Right ventricle myocardium superior (tissue), 1 donor: ENCODE measurements at regions not wholly inside any gene's neighbourhood (a gene's known extent, or its start where the extent isn't known, plus 50 kb on each side); places are given as distances from the start of the nearest gene placed in this dataset.

Source experiments
- ATAC-seq: fragments of 200-7000 bp; cut with Tn5 transposase; one replicate; pipeline ENCODE4 v1.9.1; 2020; ENCODE audit warnings: mild to moderate bottlenecking; ENCODE audit not compliant: poor library complexity
- DNase-seq: peaks from one replicate; pipeline ENCODE4 v3.0.0-alpha.2; 2020
- intact Hi-C: fragments of 100-400 bp; cut with DNase I; formaldehyde crosslinking; loops from one replicate; pipeline ENCODE4 v1.11.2; 2022
- donor health status: DM: no; HTN: yes; CAD: no; lungs with severe emphysema.

GRCh38 chr1:36654586-36654985, 171.9 kb upstream of the CSF3R start:
- intact Hi-C loops: no loop called here
- ATAC-seq: no peak

GRCh38 chr1:36653850-36654249, 171.1 kb upstream of the CSF3R start:
- DNase-seq: peak; percentile 70
- ATAC-seq: peak; percentile 87
- intact Hi-C loops: no loop called here

More at GRCh38 chr1:36654586-36654985, 171.9 kb upstream of the CSF3R start:
- DNase-seq: no peak

DNA sequence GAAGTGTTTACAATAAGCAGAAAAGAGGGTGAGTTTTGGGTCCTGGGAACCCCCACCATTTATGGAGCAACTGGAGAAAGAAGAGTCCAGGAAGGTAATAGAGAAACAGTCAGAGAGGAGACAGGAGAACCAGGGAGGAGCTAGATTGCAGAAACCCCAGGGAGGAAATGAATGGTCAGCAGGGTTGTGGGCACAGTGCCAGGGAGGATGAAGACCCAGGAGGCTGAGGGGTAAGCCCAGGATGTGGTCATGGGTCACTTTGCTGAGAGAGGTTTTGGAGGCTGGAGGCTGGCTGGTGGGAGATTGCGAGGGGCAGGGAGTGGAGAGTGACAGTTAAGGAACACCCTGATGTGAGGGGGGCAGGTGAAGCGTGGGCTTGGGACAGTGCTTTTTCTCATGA, 169.9 kb upstream of the CSF3R start:
- ATAC-seq (no peak), DNase-seq (no peak)
- intact Hi-C loops: no loop called here

DNA sequence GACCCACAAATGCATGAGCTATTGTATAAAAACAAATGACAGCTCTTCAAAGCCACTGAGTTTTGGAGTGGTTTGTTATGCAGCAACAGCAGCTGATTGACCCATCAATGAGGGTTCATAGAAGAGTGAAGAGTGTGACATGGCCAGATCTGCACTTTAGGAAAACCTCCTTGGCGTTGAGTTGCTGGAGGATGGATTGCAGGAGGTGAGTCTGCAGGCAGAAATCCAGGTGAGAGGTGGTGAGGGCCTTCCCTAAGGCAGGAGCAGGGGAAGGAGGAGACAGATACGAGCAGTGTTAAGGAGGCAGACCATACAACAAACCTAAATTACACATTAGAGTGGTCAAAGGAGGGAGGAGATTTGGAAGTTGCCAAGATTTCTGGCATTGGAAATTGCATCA, 169.3 kb upstream of the CSF3R start:
- intact Hi-C loops: no loop called here
- no peak for DNase-seq
- no peak for ATAC-seq

GRCh38 chr1:36651176-36651910, 168.6 kb upstream of the CSF3R start:
- DNase-seq: no peak
- ATAC-seq: no peak

DNA sequence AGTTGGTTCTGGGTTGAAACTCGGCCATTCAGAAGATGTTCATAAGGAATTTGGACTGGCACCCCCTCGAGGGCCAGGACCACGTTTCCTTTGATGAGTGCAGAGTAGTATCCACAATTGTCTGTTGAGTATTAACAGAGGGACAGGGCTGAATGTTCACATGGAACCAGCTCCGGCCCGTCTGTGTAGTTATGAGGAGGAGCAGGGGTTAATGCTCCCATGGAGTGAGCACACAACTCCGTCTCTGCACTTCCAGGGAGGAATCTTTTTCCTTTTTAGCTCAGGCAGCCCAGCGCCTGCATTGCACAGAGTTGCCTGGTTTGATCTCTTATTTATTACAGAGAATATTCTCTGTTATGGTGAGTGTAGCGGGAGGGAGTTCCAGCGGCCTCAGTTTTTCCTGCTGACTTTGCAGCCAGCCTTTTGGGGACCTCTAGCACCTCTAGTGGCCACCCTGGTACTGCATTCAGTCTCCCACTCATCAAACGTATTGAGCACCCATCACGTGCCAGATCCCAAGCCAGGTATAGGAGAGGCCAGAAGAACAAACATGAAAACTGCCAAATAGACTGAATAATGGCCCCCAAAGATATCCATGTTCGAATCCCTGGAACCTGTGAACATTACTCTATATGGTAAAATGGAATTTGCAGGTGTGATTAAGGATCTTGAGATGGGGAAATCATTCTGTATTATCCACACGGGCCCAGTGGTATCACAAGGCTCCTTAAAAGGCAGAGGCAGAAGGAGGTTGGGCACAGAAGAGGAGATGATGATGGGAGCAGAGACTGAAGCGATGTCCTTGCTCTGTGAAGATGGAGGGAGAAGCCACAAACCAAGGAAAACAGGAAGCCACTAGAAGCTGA, 167.7 kb upstream of the CSF3R start:
- DNase-seq: peak; percentile 64
- intact Hi-C loops: no loop called here
- peak; percentile 48 for ATAC-seq

More at GRCh38 chr1:36651176-36651910, 168.6 kb upstream of the CSF3R start:
- intact Hi-C loops: no loop called here

GRCh38 chr1:36645867-36646266, 163.2 kb upstream of the CSF3R start:
- intact Hi-C loops: no loop called here
- DNase-seq: no peak
- ATAC-seq: no peak

DNA sequence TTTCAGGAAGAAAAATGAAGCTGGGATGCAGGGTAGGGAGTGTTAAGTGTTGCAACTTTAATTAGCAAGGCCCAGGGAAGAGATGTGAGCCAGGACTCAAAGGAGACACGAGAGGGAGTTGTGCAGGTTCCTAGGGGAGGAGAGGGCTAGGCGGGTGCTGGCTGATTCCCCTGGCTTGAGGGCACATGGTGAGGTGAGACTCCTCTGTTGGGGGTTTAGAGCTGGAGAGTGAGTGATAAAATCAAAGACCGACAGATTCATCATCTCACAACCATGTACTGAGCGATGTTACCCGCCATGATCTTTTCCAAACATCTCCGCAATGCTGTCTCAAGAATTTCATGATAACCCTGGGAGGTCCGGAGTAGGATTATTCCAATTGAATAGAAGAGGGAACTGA, 161.8 kb upstream of the CSF3R start:
- no peak for ATAC-seq
- DNase-seq: no peak

DNA sequence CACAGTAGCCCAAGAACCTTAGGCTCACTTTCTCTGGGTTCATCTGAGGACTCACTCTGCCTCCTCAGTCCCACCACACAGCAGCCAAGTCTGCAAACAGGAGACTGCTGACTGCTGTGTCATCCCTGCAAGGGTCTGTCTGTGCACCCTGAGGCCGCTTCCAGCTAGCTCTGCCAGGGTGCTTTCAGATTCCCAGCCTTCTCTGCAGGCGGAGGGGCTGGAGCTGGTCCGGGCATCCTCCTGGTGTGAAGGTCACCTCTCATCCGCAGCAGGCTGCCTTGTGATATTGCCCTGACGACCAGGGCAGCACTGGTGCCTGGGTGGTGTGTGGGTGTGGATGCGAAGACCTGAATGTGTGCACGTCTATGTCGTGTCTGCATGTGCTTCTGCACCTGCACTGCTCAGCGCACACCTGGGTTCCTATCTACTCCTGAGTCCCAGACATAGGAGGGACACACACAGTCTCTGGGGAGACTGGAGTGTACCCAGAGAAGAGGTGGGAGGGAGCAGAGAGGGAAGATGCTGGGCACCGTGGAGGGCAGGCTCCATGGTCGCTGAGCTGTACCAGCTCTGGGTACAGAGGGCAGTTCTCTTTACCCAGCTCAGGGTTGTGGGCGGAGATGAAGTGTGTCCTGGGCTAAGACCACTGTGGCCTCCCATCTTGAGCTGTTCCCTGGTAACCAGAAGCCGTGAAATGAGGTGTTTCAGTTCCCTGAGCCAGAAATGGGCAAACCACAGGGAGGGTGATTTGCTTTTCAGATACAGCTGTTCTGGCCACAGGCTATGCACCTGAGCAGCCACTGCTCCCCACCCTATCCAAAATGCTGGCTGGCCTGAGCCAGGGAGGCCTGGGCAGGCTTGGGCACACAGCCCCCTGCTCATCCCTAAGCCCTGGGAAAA, 160.9 kb upstream of the CSF3R start:
- no peak for DNase-seq
- no peak for ATAC-seq
- intact Hi-C loops: no loop called here

More for the DNA sequence above, 161.8 kb upstream of the CSF3R start:
- intact Hi-C loops: no loop called here

- ATAC-seq (no peak), DNase-seq (no peak)
- intact Hi-C loops: no loop called here
Measured at GRCh38 chr1:36642802-36643201, 160.1 kb upstream of the CSF3R start.

DNA sequence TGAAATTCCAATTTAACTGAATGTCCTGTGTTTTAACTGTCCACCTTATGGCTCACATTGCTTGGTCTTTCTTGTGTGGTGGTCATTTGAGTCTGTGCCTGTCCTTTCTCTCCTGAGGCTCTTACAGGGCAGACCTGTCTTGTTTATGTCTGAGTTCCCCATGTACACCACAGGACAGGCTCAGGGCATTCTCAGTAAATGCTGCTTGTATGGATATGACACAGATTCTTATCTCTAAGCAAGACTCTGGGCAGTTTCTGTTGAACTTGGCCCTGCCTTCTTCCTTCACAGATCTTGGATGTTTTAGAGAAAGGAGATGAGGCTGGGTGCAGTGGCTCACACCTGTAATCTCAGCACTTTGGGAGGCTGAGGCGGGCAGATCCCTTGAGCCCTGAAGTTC, 159.1 kb upstream of the CSF3R start:
- intact Hi-C loops: no loop called here
- DNase-seq (no peak), ATAC-seq (no peak)

- DNase-seq: no peak
- ATAC-seq: no peak
- intact Hi-C loops: no loop called here
Measured at GRCh38 chr1:36639461-36639860, 156.7 kb upstream of the CSF3R start.

- DNase-seq (no peak), ATAC-seq (no peak)
- intact Hi-C loops: no loop called here
Measured at GRCh38 chr1:36638268-36638667, 155.6 kb upstream of the CSF3R start.

- ATAC-seq (no peak), DNase-seq (no peak)
- intact Hi-C loops: no loop called here
Measured at GRCh38 chr1:36636206-36636605, 153.5 kb upstream of the CSF3R start.

DNA sequence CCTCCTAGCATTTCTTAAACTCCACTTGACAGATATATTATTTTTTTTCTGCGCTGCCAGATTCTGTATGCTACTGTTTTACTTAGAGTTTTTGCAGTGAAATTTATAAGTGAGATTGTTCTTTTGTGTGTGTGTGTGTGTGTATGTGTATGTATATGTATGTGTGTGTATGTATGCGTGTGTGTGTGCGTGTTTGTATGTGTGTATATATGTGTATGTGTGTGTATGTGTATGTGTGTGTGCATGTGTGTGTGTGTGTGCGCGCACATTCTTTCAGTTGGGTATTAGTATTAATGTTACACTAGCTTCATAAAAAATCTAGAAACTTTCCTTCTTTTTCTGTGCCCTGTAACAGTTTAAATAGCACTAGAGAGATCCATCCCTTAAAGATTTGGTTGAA, 152.6 kb upstream of the CSF3R start:
- DNase-seq (no peak), ATAC-seq (no peak)
- intact Hi-C loops: no loop called here

- intact Hi-C loops: no loop called here
- ATAC-seq (no peak), DNase-seq (no peak)
Measured at GRCh38 chr1:36628804-36629203, 146.1 kb upstream of the CSF3R start.

DNA sequence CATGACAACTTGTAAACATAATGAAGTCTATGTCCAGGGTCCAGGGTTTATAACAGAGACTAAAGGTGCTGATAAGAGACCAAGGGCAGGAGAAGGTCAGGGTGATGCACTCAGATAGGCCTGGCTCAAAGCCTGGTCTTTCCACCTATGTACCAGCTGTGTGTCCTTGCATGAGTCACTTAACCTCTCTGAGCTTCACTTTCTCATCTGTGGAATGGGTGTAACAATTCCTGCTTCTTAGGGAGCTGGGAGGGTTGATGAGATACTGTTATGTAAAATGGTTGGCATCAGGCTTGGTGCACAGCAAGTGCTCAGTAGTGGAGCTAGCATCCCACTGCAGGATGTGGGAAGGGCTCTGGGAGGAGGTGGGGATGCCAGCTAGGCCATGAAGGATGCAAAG, 143.7 kb upstream of the CSF3R start:
- intact Hi-C loops: no loop called here
- ATAC-seq: no peak
- no peak for DNase-seq

DNA sequence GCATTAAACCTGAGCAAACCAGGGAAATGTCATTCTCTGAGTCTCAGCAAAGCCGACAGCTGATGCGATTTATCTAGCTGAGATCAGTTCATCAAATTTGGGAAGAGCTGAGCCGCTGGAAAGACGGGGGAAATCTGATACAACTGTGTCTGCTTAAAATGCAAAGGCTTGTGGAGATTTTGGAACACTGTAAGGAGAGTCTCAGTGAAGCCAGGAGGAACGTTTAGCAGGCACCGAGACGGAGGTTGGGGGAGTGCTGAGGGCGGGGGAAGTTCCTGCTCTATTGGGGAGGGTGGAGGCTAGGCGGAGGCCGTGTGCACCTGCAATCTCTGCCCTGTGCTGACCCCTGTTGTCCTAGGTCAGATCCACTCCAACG, 143.2 kb upstream of the CSF3R start:
- intact Hi-C loops: no loop called here
- DNase-seq: no peak
- no peak for ATAC-seq

DNA sequence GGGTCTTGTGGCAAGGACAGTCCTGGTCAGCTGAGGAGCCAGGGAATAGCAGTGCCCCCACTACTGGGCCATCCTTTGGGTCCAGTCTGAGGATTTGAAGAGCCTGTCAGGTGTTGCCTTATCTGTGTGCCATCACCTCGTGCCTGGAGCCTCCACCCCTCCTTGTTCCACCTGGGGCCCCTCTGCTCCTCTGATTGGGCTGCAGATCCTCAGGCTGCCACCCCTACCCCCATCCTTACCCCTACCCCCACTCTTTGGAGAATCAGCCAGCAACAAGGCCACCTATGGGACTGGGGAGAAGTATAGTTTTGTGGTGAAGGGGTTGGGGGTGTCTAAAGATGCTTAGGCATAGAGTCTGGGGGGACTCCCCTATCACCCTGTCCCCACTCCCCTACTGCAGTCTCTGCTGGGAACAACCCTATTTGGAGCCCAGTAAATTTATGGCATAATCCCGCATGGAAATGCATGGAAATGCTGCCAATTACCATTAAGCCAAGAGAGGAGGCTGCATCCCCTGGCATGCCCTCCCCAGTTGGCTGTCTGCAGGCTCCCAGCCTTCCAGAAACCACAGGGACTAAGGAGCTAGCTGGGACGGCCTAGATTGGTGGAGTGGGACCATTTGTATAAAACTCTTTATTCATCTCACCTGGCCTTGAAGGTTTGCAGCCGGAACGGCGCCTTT, 142.7 kb upstream of the CSF3R start:
- intact Hi-C loops: no loop called here
- DNase-seq (no peak), ATAC-seq (no peak)
